OCI-LY7 (cell line): ENCODE measurements at regions not wholly inside any gene's neighbourhood (a gene's known extent, or its start where the extent isn't known, plus 50 kb on each side); places are given as distances from the start of the nearest gene placed in this dataset.

ENCODE experiments used
- CTCF ChIP-seq: fragments of 200-600 bp; sonication (generic); conservative IDR thresholded peaks from 2 replicates; pipeline ENCODE4 v1.5.1; 2014; ENCODE audit warnings: mild to moderate bottlenecking, antibody characterized with exemption, low read length, moderate library complexity, mixed read lengths
- EZH2phosphoT487 ChIP-seq: fragments of 200-600 bp; sonication (generic); IDR thresholded peaks from 2 replicates; pipeline ENCODE4 v1.6.1; 2018; ENCODE audit warnings: low read depth, borderline replicate concordance, mild to moderate bottlenecking, mixed run types, antibody characterized with exemption, low read length, moderate library complexity, mixed read lengths

GRCh38 chr3:118402971-118403370, 631.7 kb downstream of the IGSF11 start:
- TF ChIP-seq CTCF (no peak), EZH2phosphoT487 (no peak)
